Spleen (tissue), 11 donors: ENCODE measurements at regions not wholly inside any gene's neighbourhood (a gene's known extent, or its start where the extent isn't known, plus 50 kb on each side); places are given as distances from the start of the nearest gene placed in this dataset.

Source experiments
- DNase-seq: peaks from one replicate; pipeline ENCODE4 v3.0.0-alpha.2; 2020
- H3K27ac ChIP-seq, 8 donors: fragments of 200-600 bp; sonication (generic) in 7 of 8; 1 replicate in 4 of 8; 2 replicates in 4 of 8; pipeline versions ENCODE4 v1.5.0 to v1.8.0; 2016 to 2021; ENCODE audit warnings: inconsistent platforms in 4 of 8, mild to moderate bottlenecking in 4 of 8, moderate library complexity in 1 of 8
- H3K27me3 ChIP-seq, 7 donors: fragments of 200-600 bp; sonication (generic) in 6 of 7; replicated peaks in 1 of 7; 1 replicate in 4 of 7; 2 replicates in 3 of 7; pipeline versions ENCODE4 v1.5.0 to v1.8.0; 2016 to 2021; ENCODE audit warnings: inconsistent platforms in 3 of 7, mild to moderate bottlenecking in 1 of 7
- H3K36me3 ChIP-seq, 6 donors: fragments of 200-600 bp; sonication (generic) in 5 of 6; 1 replicate in 4 of 6; 2 replicates in 2 of 6; pipeline versions ENCODE4 v1.5.0 to v1.8.0; 2016 to 2021; ENCODE audit warnings: inconsistent platforms in 2 of 6
- H3K4me1 ChIP-seq, 6 donors: fragments of 200-600 bp; sonication (generic) in 5 of 6; 1 replicate in 3 of 6; 2 replicates in 3 of 6; pipeline versions ENCODE4 v1.5.0 to v1.8.0; 2016 to 2021; ENCODE audit warnings: inconsistent platforms in 3 of 6
- H3K4me3 ChIP-seq, 8 donors: fragments of 200-600 bp; sonication (generic) in 7 of 8; 1 replicate in 4 of 8; 2 replicates in 4 of 8; pipeline versions ENCODE4 v1.5.0 to v1.8.0; 2016 to 2021; ENCODE audit warnings: inconsistent platforms in 4 of 8, mild to moderate bottlenecking in 4 of 8, moderate library complexity in 2 of 8
- H3K9me3 ChIP-seq, 8 donors: fragments of 200-600 bp; sonication (generic) in 7 of 8; 1 replicate in 4 of 8; 2 replicates in 4 of 8; pipeline versions ENCODE4 v1.5.0 to v1.8.0; 2016 to 2021; ENCODE audit warnings: inconsistent platforms in 4 of 8
- POLR2A ChIP-seq, 3 donors: fragments of 450-650 bp; IDR thresholded peaks; one replicate each; pipeline ENCODE4 v1.5.1; 2017; ENCODE audit warnings: antibody characterized with exemption in 3 of 3, mild to moderate bottlenecking in 1 of 3
- POLR2AphosphoS5 ChIP-seq, 3 donors: sonication (generic); formaldehyde crosslinking; IDR thresholded peaks; one replicate each; pipeline ENCODE4 v1.5.1; 2017; ENCODE audit warnings: antibody characterized with exemption in 3 of 3
- WGBS, 5 donors: extraction: QIAGEN DNeasy Blood & Tissue Kit in 3 of 5; methylation state at CpG; one replicate each; pipeline versions ENCODE4 v1.1.5 to v1.1.7; 2013 to 2018; 5-methylcytosine and 5-hydroxymethylcytosine counted together
- intact Hi-C: fragments of 100-400 bp; cut with DNase I; formaldehyde crosslinking; loops from one replicate; pipeline ENCODE4 v1.15.0; 2023; ENCODE audit warnings: low total_unique reads
- TF ChIP-seq, protein P1 (sequence below), 11 experiments: fragments of 200-600 bp in 7 of 11; fragments of 450-650 bp in 4 of 11; sonication (generic) in 4 of 11; IDR thresholded peaks in 8 of 11; conservative IDR thresholded peaks in 3 of 11; 1 replicate in 7 of 11; 2 replicates in 4 of 11; pipeline versions ENCODE4 v1.4.0 to v1.8.0; 2016 to 2021; ENCODE audit warnings: antibody characterized with exemption in 11 of 11, inconsistent platforms in 4 of 11, mild to moderate bottlenecking in 1 of 11
- donor health status: healthy with polysubstance abuse.
- donor health status: DM: no; HTN: no; CAD: no; lungs with moderate emphysema.
- donor health status: DM: no; HTN: no; CAD: no.
- donor health status: Bipolar disorder and iron deficiency.
- donor health status: healthy.
- donor health status: DM: no; HTN: no; CAD: no.
- donor health status: DM: yes; HTN: yes; CAD: no.

DNA sequence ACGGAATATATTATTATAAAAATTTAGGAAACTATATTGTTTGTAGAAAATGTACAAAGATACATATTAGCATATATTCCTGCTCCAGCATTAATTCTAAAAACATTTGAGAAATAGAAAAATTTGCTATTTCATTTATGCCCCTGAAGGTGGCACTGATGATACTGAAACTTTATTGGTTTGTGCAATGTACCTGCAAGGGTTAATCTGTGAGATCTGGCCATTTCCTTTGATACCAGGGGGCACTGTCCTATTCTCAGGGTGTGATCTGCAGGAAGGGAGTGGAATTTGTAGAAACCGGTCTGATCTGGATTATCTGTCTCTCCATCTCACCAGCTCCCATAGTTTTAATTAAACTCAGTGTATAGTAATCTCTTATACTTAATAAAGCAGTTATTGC lies 625.1 kb upstream of the IMPG1 start:
- TF ChIP-seq POLR2A (IDR thresholded peaks at IDR 0.05): no peak
- TF ChIP-seq, protein P1, sequence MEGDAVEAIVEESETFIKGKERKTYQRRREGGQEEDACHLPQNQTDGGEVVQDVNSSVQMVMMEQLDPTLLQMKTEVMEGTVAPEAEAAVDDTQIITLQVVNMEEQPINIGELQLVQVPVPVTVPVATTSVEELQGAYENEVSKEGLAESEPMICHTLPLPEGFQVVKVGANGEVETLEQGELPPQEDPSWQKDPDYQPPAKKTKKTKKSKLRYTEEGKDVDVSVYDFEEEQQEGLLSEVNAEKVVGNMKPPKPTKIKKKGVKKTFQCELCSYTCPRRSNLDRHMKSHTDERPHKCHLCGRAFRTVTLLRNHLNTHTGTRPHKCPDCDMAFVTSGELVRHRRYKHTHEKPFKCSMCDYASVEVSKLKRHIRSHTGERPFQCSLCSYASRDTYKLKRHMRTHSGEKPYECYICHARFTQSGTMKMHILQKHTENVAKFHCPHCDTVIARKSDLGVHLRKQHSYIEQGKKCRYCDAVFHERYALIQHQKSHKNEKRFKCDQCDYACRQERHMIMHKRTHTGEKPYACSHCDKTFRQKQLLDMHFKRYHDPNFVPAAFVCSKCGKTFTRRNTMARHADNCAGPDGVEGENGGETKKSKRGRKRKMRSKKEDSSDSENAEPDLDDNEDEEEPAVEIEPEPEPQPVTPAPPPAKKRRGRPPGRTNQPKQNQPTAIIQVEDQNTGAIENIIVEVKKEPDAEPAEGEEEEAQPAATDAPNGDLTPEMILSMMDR (IDR thresholded peaks at IDR 0.05 in 8 of 11, conservative IDR thresholded peaks at IDR 0.05 in 3 of 11): no peak
- TF ChIP-seq POLR2AphosphoS5 (IDR thresholded peaks at IDR 0.05): no peak
- intact Hi-C loops: no loop called here
- H3K9me3 ChIP-seq: no peaks in the 10 kb centered on the region
- no peaks in the 10 kb centered on the region for H3K36me3 ChIP-seq
- no peak overlapping the region for H3K27ac ChIP-seq
- H3K27me3 ChIP-seq: no peaks in the 10 kb centered on the region
- H3K4me3 ChIP-seq: no peak overlapping the region
- no peaks in the 10 kb centered on the region for H3K4me1 ChIP-seq
- DNase-seq: no peak
- 41 to 52% (median 46%) methylated on average over 2 of the region's 2 CpGs for WGBS, 5 donors

DNA sequence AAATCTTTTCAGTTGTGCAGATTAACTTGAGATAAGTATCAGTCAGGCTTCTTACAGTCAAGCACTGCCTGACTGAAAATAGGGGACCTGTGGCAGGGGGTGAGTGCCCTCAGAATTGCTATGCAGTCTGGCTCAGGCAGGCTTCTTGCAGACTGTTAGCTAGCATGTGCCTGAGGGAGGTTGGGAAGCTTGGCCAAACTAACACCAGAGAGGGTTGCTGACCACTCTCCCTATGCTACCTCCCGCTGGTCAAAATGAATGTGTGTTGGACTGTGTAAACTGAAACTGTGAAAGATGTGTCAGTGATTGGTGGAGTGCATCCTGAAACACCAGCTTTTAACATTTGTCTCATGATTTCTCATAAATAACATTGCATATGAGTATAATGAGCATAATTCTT lies 622.3 kb upstream of the IMPG1 start:
- 68 to 90% (median 81%) methylated on average over 1 of the region's 1 CpG for WGBS, 5 donors
- no peak for DNase-seq
- intact Hi-C loops: no loop called here
- TF ChIP-seq POLR2AphosphoS5 (IDR thresholded peaks at IDR 0.05) (no peak), POLR2A (IDR thresholded peaks at IDR 0.05) (no peak)
- TF ChIP-seq, protein P1 (IDR thresholded peaks at IDR 0.05 in 8 of 11, conservative IDR thresholded peaks at IDR 0.05 in 3 of 11): no peak
- H3K4me3 ChIP-seq: no peak overlapping the region
- H3K9me3 ChIP-seq: no peaks in the 10 kb centered on the region
- H3K4me1 ChIP-seq: no peaks in the 10 kb centered on the region
- H3K27ac ChIP-seq: no peak overlapping the region
- H3K27me3 ChIP-seq: no peaks in the 10 kb centered on the region
- H3K36me3 ChIP-seq: no peaks in the 10 kb centered on the region

DNA sequence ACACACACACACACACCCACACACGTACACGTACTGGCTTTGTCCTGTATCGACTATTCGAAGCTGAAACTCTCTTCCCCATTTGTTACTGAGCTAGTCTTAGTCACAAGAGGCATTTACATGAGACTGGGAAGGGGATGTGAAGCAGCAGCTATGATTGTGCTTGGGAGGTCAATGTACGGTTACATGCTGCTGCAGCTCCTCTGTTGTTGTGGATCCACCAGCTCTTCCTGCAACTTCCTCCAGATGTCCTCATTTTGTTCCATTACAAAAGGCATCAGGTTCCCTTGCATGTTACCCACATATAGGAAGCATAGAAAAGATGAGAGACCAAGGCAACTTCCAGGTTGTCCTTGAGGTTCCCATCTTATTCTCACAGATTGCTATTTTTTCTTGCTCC lies 612.4 kb upstream of the IMPG1 start:
- no peak for DNase-seq
- intact Hi-C loops: no loop called here
- no peak overlapping the region for H3K27ac ChIP-seq
- no peaks in the 10 kb centered on the region for H3K27me3 ChIP-seq
- no peaks in the 10 kb centered on the region for H3K36me3 ChIP-seq
- H3K9me3 ChIP-seq: peaks cover 0 to 18% (median 0%) of the 10 kb centered on the region in 8 donors
- TF ChIP-seq POLR2AphosphoS5 (IDR thresholded peaks at IDR 0.05) (no peak), POLR2A (IDR thresholded peaks at IDR 0.05) (no peak)
- TF ChIP-seq, protein P1 (IDR thresholded peaks at IDR 0.05 in 8 of 11, conservative IDR thresholded peaks at IDR 0.05 in 3 of 11): no peak
- no peak overlapping the region for H3K4me3 ChIP-seq
- H3K4me1 ChIP-seq: no peaks in the 10 kb centered on the region
- 82 to 91% (median 86%) methylated on average over 5 of the region's 5 CpGs for WGBS, 5 donors

DNA sequence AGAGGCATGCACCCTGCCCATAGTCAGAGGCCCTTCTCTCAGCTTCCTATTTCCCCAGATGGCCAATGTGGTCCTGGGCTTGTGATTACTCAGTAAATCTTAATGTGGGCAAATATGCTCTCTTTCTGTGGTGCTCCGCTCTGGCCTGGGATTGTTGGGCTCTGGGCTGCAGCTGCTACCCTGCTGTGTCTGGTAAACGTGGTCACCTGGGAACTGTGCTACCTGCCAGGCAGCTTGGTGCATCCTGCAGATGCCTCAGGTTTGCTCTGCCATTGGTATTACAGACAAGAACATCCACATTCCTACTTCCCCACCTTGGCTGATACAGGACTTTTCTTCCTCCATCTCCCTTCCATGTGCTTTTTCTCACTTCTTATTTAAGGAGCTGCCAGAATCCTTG lies 611.5 kb upstream of the IMPG1 start:
- H3K36me3 ChIP-seq: no peaks in the 10 kb centered on the region
- H3K27me3 ChIP-seq: no peaks in the 10 kb centered on the region
- DNase-seq: no peak
- H3K9me3 ChIP-seq: peaks cover 0 to 18% (median 0%) of the 10 kb centered on the region in 8 donors
- no peak overlapping the region for H3K27ac ChIP-seq
- TF ChIP-seq POLR2A (IDR thresholded peaks at IDR 0.05) (no peak), POLR2AphosphoS5 (IDR thresholded peaks at IDR 0.05) (no peak)
- TF ChIP-seq, protein P1 (IDR thresholded peaks at IDR 0.05 in 8 of 11, conservative IDR thresholded peaks at IDR 0.05 in 3 of 11): no peak
- WGBS, 5 donors: 61 to 83% (median 71%) methylated on average over 2 of the region's 2 CpGs
- H3K4me3 ChIP-seq: no peak overlapping the region
- no peaks in the 10 kb centered on the region for H3K4me1 ChIP-seq
- intact Hi-C loops: no loop called here
